Mesothelial cell of epicardium (in vitro differentiated cells): ENCODE measurements at regions not wholly inside any gene's neighbourhood (a gene's known extent, or its start where the extent isn't known, plus 50 kb on each side); places are given as distances from the start of the nearest gene placed in this dataset.

Experiments
- DNase-seq, 2 experiments: peaks; one replicate each; pipeline ENCODE4 v3.0.0; 2021; ENCODE audit warnings: low spot score in 2 of 2; ENCODE audit not compliant: unreplicated experiment in 2 of 2
- H3K27ac Mint-ChIP-seq: 2 replicates; pipeline ENCODE4 v1.8.0; 2021; ENCODE audit warnings: mixed read lengths
- H3K27me3 Mint-ChIP-seq: 2 replicates; pipeline ENCODE4 v1.8.0; 2021; ENCODE audit warnings: low read depth, mixed read lengths
- H3K36me3 Mint-ChIP-seq: 2 replicates; pipeline ENCODE4 v1.8.0; 2021; ENCODE audit warnings: mixed read lengths
- H3K4me1 Mint-ChIP-seq: 2 replicates; pipeline ENCODE4 v1.8.0; 2021; ENCODE audit warnings: mixed read lengths
- H3K4me3 Mint-ChIP-seq: 2 replicates; pipeline ENCODE4 v1.8.0; 2021; ENCODE audit warnings: mild to moderate bottlenecking, moderate library complexity, mixed read lengths
- H3K9me3 Mint-ChIP-seq: 2 replicates; pipeline ENCODE4 v1.8.0; 2021; ENCODE audit warnings: mixed read lengths
- CTCF ChIP-seq: fragments of 200-600 bp; sonication (generic); IDR thresholded peaks from one replicate; pipeline ENCODE4 v1.5.0; 2021; ENCODE audit warnings: antibody characterized with exemption; ENCODE audit not compliant: unreplicated experiment

- H3K4me3 Mint-ChIP-seq = no peak overlapping the region
- TF ChIP-seq CTCF = no peak
- peaks cover 3% of the 10 kb centered on the region for H3K27me3 Mint-ChIP-seq
- H3K9me3 Mint-ChIP-seq = peaks cover 41% of the 10 kb centered on the region
- no peak for DNase-seq
- no peak overlapping the region for H3K27ac Mint-ChIP-seq
- H3K36me3 Mint-ChIP-seq = no peaks in the 10 kb centered on the region
- H3K4me1 Mint-ChIP-seq = no peaks in the 10 kb centered on the region
These were observed 552.2 kb downstream of the TFAP2A start for GRCh38 chr6:9862603-9863167.

- no peaks in the 10 kb centered on the region for H3K27me3 Mint-ChIP-seq
- peaks cover 54% of the 10 kb centered on the region for H3K9me3 Mint-ChIP-seq
- H3K4me1 Mint-ChIP-seq = no peaks in the 10 kb centered on the region
- no peak for DNase-seq
- no peak for TF ChIP-seq CTCF
- H3K4me3 Mint-ChIP-seq = no peak overlapping the region
- H3K36me3 Mint-ChIP-seq = peaks cover 18% of the 10 kb centered on the region
- no peak overlapping the region for H3K27ac Mint-ChIP-seq
These were observed 563.1 kb downstream of the TFAP2A start for GRCh38 chr6:9851541-9852380.

GRCh38 chr6:9851006-9851405 is 563.9 kb downstream of the TFAP2A start:
- Mint-ChIP-seq H3K36me3 (peaks cover 19% of the 10 kb centered on the region), H3K27ac (no peak overlapping the region), H3K27me3 (no peaks in the 10 kb centered on the region), H3K4me1 (no peaks in the 10 kb centered on the region), H3K9me3 (peaks cover 58% of the 10 kb centered on the region), H3K4me3 (no peak overlapping the region)
- TF ChIP-seq CTCF = no peak
- no peak for DNase-seq

GRCh38 chr6:9848094-9848493 is 566.8 kb downstream of the TFAP2A start:
- no peak for TF ChIP-seq CTCF

GRCh38 chr6:9841886-9842725 is 572.8 kb downstream of the TFAP2A start:
- peaks cover 4% of the 10 kb centered on the region for H3K36me3 Mint-ChIP-seq
- H3K27me3 Mint-ChIP-seq = no peaks in the 10 kb centered on the region
- DNase-seq = no peak
- no peak overlapping the region for H3K4me3 Mint-ChIP-seq
- no peak overlapping the region for H3K27ac Mint-ChIP-seq
- peaks cover 4% of the 10 kb centered on the region for H3K4me1 Mint-ChIP-seq
- TF ChIP-seq CTCF = no peak
- peaks cover 12% of the 10 kb centered on the region for H3K9me3 Mint-ChIP-seq

More at GRCh38 chr6:9848094-9848493, 566.8 kb downstream of the TFAP2A start:
- no peak overlapping the region for H3K4me3 Mint-ChIP-seq
- DNase-seq = no peak
- no peak overlapping the region for H3K27ac Mint-ChIP-seq
- H3K9me3 Mint-ChIP-seq = peaks cover 42% of the 10 kb centered on the region
- no peaks in the 10 kb centered on the region for H3K4me1 Mint-ChIP-seq
- no peaks in the 10 kb centered on the region for H3K27me3 Mint-ChIP-seq
- H3K36me3 Mint-ChIP-seq = peaks cover 18% of the 10 kb centered on the region
